ENCODE measurements at regions not wholly inside any gene's neighbourhood (a gene's known extent, or its start where the extent isn't known, plus 50 kb on each side); places are given as distances from the start of the nearest gene placed in this dataset.
"Not testable (repeated sequence)": the region's sequence is repeated elsewhere in the genome, so short reads cannot be mapped to it uniquely, and the experiment has no call there.

- DNase-seq = no peak
Measured at GRCh38 chr4:71211748-71212147, 127.1 kb upstream of the SLC4A4 start.

GRCh38 chr4:71212216-71212615, 126.6 kb upstream of the SLC4A4 start:
- DNase-seq = no peak

- DNase-seq = no peak
Measured at GRCh38 chr4:71214578-71214977, 124.2 kb upstream of the SLC4A4 start.

- DNase-seq = no peak
Measured at GRCh38 chr4:71216316-71216959, 122.4 kb upstream of the SLC4A4 start.

- DNase-seq = no peak
Measured at GRCh38 chr4:71217688-71218087, 121.1 kb upstream of the SLC4A4 start.

- DNase-seq = not testable (repeated sequence)
Measured at GRCh38 chr4:71220848-71221247, 118.0 kb upstream of the SLC4A4 start.

GRCh38 chr4:71221510-71222466, 117.0 kb upstream of the SLC4A4 start:
- no peak for DNase-seq

GRCh38 chr4:71222661-71223060, 116.2 kb upstream of the SLC4A4 start:
- no peak for DNase-seq

- DNase-seq = no peak
Measured at GRCh38 chr4:71229477-71230270, 109.1 kb upstream of the SLC4A4 start.

GRCh38 chr4:71230271-71231128, 108.3 kb upstream of the SLC4A4 start:
- no peak for DNase-seq

GRCh38 chr4:71231129-71232055, 107.4 kb upstream of the SLC4A4 start:
- no peak for DNase-seq

GRCh38 chr4:71232056-71232430, 106.8 kb upstream of the SLC4A4 start:
- DNase-seq = no peak

- no peak for DNase-seq
Measured at GRCh38 chr4:71232846-71233245, 106.0 kb upstream of the SLC4A4 start.

GRCh38 chr4:71235311-71236201, 103.3 kb upstream of the SLC4A4 start:
- no peak for DNase-seq

- DNase-seq = no peak
Measured at GRCh38 chr4:71236226-71236625, 102.6 kb upstream of the SLC4A4 start.

GRCh38 chr4:71237641-71238040, 101.2 kb upstream of the SLC4A4 start:
- no peak for DNase-seq

GRCh38 chr4:71239365-71239764, 99.5 kb upstream of the SLC4A4 start:
- DNase-seq = no peak

- no peak for DNase-seq
Measured at GRCh38 chr4:71240094-71240493, 98.7 kb upstream of the SLC4A4 start.

- DNase-seq = no peak
Measured at GRCh38 chr4:71241501-71242288, 97.1 kb upstream of the SLC4A4 start.
